CD14-positive monocyte (primary cell): ENCODE measurements at regions not wholly inside any gene's neighbourhood (a gene's known extent, or its start where the extent isn't known, plus 50 kb on each side); places are given as distances from the start of the nearest gene placed in this dataset.

Experiments used
- DNase-seq, 3 donors: peaks; one replicate each; pipeline ENCODE4 v3.0.0-alpha.2; 2011 to 2022
- H2AFZ ChIP-seq: 2 replicates; pipeline ENCODE4 v1.6.0; 2012; ENCODE audit warnings: mild to moderate bottlenecking, low read depth, low read length, inconsistent platforms; ENCODE audit not compliant: insufficient read depth, poor library complexity, severe bottlenecking
- H3K27ac ChIP-seq, 2 donors: 1 replicate in 1 of 2; 2 replicates in 1 of 2; pipeline ENCODE4 v1.5.1; 2012 to 2013; ENCODE audit warnings: low read length in 2 of 2, control low read depth in 1 of 2, inconsistent platforms in 1 of 2, low read depth in 1 of 2, mild to moderate bottlenecking in 1 of 2
- H3K27me3 ChIP-seq, 2 donors: one replicate each; pipeline versions ENCODE4 v1.6.0 to v1.6.1; 2011 to 2013; ENCODE audit warnings: low read length in 2 of 2; ENCODE audit not compliant: control insufficient read depth in 2 of 2, insufficient read depth in 2 of 2
- H3K36me3 ChIP-seq, 2 donors: replicated peaks in 1 of 2; 1 replicate in 1 of 2; 2 replicates in 1 of 2; pipeline versions ENCODE4 v1.5.1 to v1.6.1; 2012 to 2013; ENCODE audit warnings: low read length in 2 of 2, control low read depth in 1 of 2, inconsistent platforms in 1 of 2, mild to moderate bottlenecking in 1 of 2; ENCODE audit not compliant: insufficient read depth in 2 of 2, control insufficient read depth in 1 of 2
- H3K4me1 ChIP-seq, 2 donors: 1 replicate in 1 of 2; 2 replicates in 1 of 2; pipeline versions ENCODE4 v1.5.1 to v1.6.1; 2012 to 2013; ENCODE audit warnings: low read length in 2 of 2, control low read depth in 1 of 2, inconsistent platforms in 1 of 2, mild to moderate bottlenecking in 1 of 2, moderate library complexity in 1 of 2; ENCODE audit not compliant: insufficient read depth in 2 of 2, control insufficient read depth in 1 of 2
- H3K4me2 ChIP-seq: replicated peaks from 2 replicates; pipeline ENCODE3; 2012; ENCODE audit warnings: low read length, moderate library complexity, mild to moderate bottlenecking; ENCODE audit not compliant: poor library complexity, severe bottlenecking; ENCODE audit errors: extremely low read depth
- H3K4me3 ChIP-seq, 3 experiments: fragments of 200-600 bp in 1 of 3; sonication (generic) in 1 of 3; replicated peaks in 1 of 3; 1 replicate in 2 of 3; 2 replicates in 1 of 3; pipeline ENCODE4 v1.5.1; 2011 to 2013; ENCODE audit warnings: low read length in 3 of 3, mild to moderate bottlenecking in 3 of 3, control low read depth in 2 of 3, low read depth in 2 of 3, inconsistent platforms in 1 of 3, moderate library complexity in 1 of 3
- H3K79me2 ChIP-seq: 2 replicates; pipeline ENCODE4 v1.6.0; 2012; ENCODE audit warnings: mild to moderate bottlenecking, control low read depth, inconsistent platforms, low read length, moderate library complexity; ENCODE audit not compliant: insufficient read depth
- H3K9ac ChIP-seq: 2 replicates; pipeline ENCODE4 v1.6.0; 2017; ENCODE audit warnings: low read length, mild to moderate bottlenecking; ENCODE audit not compliant: insufficient read depth, poor library complexity, severe bottlenecking
- H3K9me3 ChIP-seq, 2 donors: replicated peaks in 1 of 2; 1 replicate in 1 of 2; 2 replicates in 1 of 2; pipeline versions ENCODE4 v1.5.1 to v1.6.1; 2012 to 2013; ENCODE audit warnings: low read length in 2 of 2, control low read depth in 1 of 2; ENCODE audit not compliant: control insufficient read depth in 1 of 2, insufficient read depth in 1 of 2
- H4K20me1 ChIP-seq: 2 replicates; pipeline ENCODE4 v1.6.0; 2012; ENCODE audit warnings: mild to moderate bottlenecking, low read length, control low read depth, moderate library complexity; ENCODE audit not compliant: insufficient read depth
- H3K27ac Mint-ChIP-seq, 7 donors: one replicate each; pipeline ENCODE4 v1.8.0; 2020; ENCODE audit warnings: mild to moderate bottlenecking in 7 of 7, mixed read lengths in 7 of 7, moderate library complexity in 6 of 7, inconsistent platforms in 2 of 7
- H3K27me3 Mint-ChIP-seq, 3 donors: one replicate each; pipeline ENCODE4 v1.8.0; 2021 to 2022; ENCODE audit warnings: low read depth in 3 of 3, mild to moderate bottlenecking in 3 of 3, mixed read lengths in 3 of 3, moderate library complexity in 3 of 3, inconsistent platforms in 1 of 3
- H3K36me3 Mint-ChIP-seq, 2 donors: one replicate each; pipeline ENCODE4 v1.8.0; 2020; ENCODE audit warnings: mixed read lengths in 2 of 2, inconsistent platforms in 1 of 2, mild to moderate bottlenecking in 1 of 2
- H3K4me1 Mint-ChIP-seq: one replicate; pipeline ENCODE4 v1.8.0; 2020; ENCODE audit warnings: mild to moderate bottlenecking, mixed read lengths
- H3K4me3 Mint-ChIP-seq, 2 donors: one replicate each; pipeline ENCODE4 v1.8.0; 2020; ENCODE audit warnings: mild to moderate bottlenecking in 2 of 2, mixed read lengths in 2 of 2, moderate library complexity in 1 of 2
- H3K9me3 Mint-ChIP-seq, 7 donors: one replicate each; pipeline ENCODE4 v1.8.0; 2020 to 2022; ENCODE audit warnings: mixed read lengths in 7 of 7, mild to moderate bottlenecking in 6 of 7, moderate library complexity in 6 of 7, inconsistent platforms in 2 of 7
- CTCF ChIP-seq: fragments of 200-600 bp; IDR thresholded peaks from one replicate; pipeline ENCODE4 v1.8.0; 2022; ENCODE audit warnings: antibody characterized with exemption, mild to moderate bottlenecking
- WGBS: methylation state at CpG from one replicate; pipeline ENCODE4 v1.1.5; 2013; ENCODE audit warnings: missing lambda C conversion rate; ENCODE audit not compliant: insufficient coverage; 5-methylcytosine and 5-hydroxymethylcytosine counted together
- intact Hi-C, 2 donors: fragments of 100-400 bp; cut with micrococcal nuclease; formaldehyde crosslinking; loops; one replicate each; pipeline versions ENCODE4 v1.15.0 to v1.15.1; 2023

DNA sequence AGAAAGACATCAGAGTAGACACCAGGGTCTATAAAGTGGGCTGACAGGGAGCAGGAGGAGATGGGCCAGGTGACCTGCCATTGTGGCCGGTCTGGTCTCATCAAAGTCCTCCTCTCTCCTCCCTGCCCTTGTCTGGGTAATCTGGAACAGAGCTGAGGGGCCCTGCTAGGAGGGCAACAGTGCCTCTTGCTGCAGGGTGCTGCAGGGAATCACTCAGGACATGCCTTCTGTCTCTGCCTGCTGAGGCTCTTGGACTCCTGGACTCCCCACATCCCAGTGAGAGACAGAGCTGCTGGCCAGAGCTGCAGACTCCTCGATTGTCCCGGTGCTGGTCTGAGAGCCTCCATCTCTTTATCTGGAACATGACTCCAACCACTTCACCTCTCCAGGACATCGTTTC, 366.1 kb upstream of the DUSP10 start:
- H3K4me1 Mint-ChIP-seq = no peaks in the 10 kb centered on the region
- intact Hi-C loops = loop anchor here in 1 of 2 donors (10.0 kb wide), 1 partner anchor 337 kb away; no protein-coding TSS in a partner anchor
- 80% methylated on average over 1 of the region's 4 CpGs for WGBS
- no peak overlapping the region for H3K27ac Mint-ChIP-seq
- Histone ChIP-seq H2AFZ (no peak overlapping the region), H4K20me1 (no peaks in the 10 kb centered on the region), H3K4me3 (no peak overlapping the region), H3K9me3 (no peaks in the 10 kb centered on the region), H3K4me1 (no peaks in the 10 kb centered on the region), H3K4me2 (no peak overlapping the region), H3K36me3 (no peaks in the 10 kb centered on the region), H3K79me2 (no peaks in the 10 kb centered on the region), H3K27ac (no peak overlapping the region), H3K27me3 (no peaks in the 10 kb centered on the region), H3K9ac (no peak overlapping the region)
- H3K27me3 Mint-ChIP-seq = peaks cover 0 to 3% (median 2%) of the 10 kb centered on the region in 3 donors
- H3K4me3 Mint-ChIP-seq = no peak overlapping the region
- H3K9me3 Mint-ChIP-seq = peaks cover 0 to 2% (median 0%) of the 10 kb centered on the region in 7 donors
- TF ChIP-seq CTCF = no peak
- no peaks in the 10 kb centered on the region for H3K36me3 Mint-ChIP-seq
- no peak for DNase-seq

DNA sequence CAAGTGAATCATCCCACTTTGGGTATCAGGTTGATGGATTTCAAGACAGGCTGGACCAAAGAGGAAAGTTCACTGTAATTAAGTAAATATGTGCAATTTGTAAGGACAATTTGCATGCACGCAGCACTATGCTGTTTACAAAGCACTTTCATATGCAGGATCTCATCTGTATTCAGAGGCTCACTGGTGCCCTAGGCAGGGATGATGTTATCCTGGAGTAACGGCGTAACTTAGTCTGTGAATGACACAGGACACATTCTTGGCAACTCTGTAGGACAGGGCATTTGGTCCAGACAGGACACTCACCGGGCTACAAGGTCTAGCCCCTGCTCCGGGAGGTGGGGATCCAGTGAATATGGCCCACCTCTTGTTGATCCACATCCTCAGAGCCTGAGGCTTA, 365.4 kb upstream of the DUSP10 start:
- no peaks in the 10 kb centered on the region for H3K36me3 Mint-ChIP-seq
- TF ChIP-seq CTCF = no peak
- peaks cover 0 to 3% (median 2%) of the 10 kb centered on the region in 3 donors for H3K27me3 Mint-ChIP-seq
- H3K79me2 ChIP-seq = no peaks in the 10 kb centered on the region
- H3K36me3 ChIP-seq = no peaks in the 10 kb centered on the region
- no peak overlapping the region for H3K27ac ChIP-seq
- H2AFZ ChIP-seq = no peak overlapping the region
- DNase-seq = no peak
- H3K4me1 ChIP-seq = no peaks in the 10 kb centered on the region
- H3K27me3 ChIP-seq = no peaks in the 10 kb centered on the region
- no peak overlapping the region for H3K4me2 ChIP-seq
- H4K20me1 ChIP-seq = no peaks in the 10 kb centered on the region
- H3K4me3 Mint-ChIP-seq = no peak overlapping the region
- intact Hi-C loops = loop anchor here in 1 of 2 donors (10.0 kb wide), 1 partner anchor 338 kb away; no protein-coding TSS in a partner anchor
- WGBS = 94% methylated on average over 5 of the region's 5 CpGs
- no peaks in the 10 kb centered on the region for H3K9me3 ChIP-seq
- H3K9ac ChIP-seq = no peak overlapping the region
- peaks cover 0 to 2% (median 0%) of the 10 kb centered on the region in 7 donors for H3K9me3 Mint-ChIP-seq
- no peaks in the 10 kb centered on the region for H3K4me1 Mint-ChIP-seq
- no peak overlapping the region for H3K27ac Mint-ChIP-seq
- no peak overlapping the region for H3K4me3 ChIP-seq
